SKM-1 (cell line): ENCODE measurements at regions not wholly inside any gene's neighbourhood (a gene's known extent, or its start where the extent isn't known, plus 50 kb on each side); places are given as distances from the start of the nearest gene placed in this dataset.
"Not testable (repeated sequence)": the region's sequence is repeated elsewhere in the genome, so short reads cannot be mapped to it uniquely, and the experiment has no call there.

Experiments
- DNase-seq: peaks from one replicate; lab custom pipeline; 2025; ENCODE audit not compliant: unreplicated experiment; lab: John Stamatoyannopoulos, UW

DNA sequence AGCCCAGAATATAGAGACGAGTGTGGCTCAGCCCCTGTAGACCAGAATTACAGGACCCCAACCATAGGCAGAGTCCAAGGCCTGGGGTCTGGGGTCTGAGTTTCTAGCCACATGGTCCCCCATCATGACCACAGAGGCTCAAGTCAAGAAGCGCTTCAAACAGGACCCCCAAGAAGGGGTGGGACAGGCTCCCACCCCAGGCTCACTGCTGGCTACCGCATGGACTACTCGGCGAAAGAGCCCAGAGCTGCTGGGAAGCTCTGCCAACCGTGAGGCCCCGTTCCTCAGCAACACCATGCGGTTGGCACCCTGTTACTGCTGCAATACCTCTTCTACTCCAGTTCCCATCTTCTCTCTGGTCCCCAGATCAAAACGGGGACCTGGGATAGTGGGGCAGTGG, 254.8 kb downstream of the TEX29 start:
- no peak for DNase-seq

- no peak for DNase-seq
Measured at GRCh38 chr13:111575719-111576118, 255.3 kb downstream of the TEX29 start.

DNA sequence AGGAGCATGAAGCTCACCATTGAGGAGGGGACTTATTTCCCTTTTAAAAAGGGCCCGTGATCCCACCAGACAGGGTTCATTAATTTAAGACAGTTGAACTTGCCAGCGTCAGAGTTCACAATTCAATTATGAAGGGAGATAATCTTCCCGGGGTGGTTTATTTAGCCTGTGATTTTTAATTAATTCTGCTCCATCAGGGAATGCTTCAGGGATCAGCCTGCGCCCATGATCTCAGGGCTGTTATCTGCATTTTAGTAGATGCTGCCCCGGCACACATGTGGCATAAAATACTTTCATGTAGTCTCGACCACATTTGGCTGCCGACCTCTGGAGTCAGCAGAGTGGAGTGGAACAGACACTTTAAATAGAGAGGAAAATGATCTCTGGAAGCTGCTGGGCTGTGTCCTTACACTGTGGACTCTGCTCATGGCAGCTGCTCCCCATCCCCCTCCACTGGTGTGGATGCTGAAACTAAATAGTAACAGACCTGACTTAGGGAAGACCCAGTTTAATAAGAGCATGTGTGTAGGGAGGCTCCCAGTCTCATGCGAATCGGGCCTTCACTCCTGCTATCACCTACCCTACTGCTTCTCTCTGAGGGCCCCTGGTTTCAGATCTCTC, 256.9 kb downstream of the TEX29 start:
- no peak for DNase-seq

DNA sequence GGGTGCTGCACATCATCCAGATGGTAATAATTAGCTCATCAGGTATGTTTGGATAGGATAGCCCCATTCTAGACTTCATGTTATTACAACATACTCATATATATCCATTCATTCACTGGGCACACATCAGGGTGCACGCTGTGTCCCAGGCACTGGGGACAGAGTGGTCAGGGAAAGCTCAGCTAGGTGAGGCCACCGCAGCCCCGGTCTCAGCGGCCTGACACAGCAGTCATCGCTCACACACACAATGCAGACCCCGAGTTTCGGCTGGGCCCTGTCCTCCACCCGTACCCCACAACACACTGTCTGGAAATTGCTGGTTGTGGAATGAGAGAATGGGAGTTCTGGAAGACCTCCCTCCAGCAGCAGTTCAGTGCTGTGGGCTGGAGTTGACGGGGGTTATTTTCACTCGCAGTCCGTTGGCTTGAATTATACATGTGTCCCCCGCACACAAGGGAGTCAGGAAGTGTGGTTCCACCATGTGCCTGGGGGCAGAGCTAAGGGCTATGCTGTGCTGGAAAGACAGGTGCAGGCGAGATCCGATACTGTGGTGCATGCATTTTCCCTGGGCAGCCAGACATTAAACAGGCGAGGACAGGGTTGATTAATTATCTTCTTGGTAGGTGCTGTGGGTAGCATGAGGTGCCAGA, 257.6 kb downstream of the TEX29 start:
- DNase-seq, result no peak

- no peak for DNase-seq
Measured at GRCh38 chr13:111584101-111584672, 263.7 kb downstream of the TEX29 start.

DNA sequence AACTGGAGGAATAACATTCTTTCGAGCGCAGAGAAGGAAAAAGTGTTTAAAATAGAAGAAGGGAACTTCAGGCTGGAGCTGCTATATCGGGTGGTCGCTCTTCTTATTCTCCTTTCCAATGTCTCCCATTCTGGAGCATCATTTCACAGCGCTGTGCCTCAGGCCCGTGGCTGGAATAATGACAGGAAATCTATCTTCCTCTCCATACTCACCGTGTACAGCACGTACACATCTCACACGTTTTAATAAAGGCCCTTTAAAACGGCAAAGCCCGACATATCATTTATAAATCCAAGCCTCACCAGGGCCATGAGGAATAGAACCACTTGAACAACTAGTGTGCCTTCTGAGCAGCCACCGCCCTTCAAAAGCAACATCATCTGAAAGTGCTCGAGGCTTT, 264.4 kb downstream of the TEX29 start:
- DNase-seq, result no peak

DNA sequence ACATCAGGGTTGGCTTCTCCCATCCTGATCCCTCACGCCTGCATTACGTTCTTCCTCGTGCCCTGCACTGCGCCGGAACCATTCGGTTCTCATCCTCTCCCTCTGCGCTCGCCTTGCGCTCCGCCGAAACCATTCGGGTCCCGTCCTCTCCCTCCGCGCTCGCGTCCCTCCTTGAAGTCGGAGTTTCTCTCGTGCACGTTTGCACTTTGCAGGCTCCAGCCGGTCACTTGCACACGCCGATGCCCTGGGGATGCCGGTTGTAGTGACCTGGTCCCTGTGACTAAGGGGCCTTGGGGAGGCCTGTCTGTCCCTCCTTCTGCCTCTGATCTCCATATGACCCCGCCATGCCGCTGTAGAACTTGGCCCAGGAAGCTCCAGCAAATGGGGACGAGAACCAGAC, 265.8 kb downstream of the TEX29 start:
- DNase-seq, result no peak

DNA sequence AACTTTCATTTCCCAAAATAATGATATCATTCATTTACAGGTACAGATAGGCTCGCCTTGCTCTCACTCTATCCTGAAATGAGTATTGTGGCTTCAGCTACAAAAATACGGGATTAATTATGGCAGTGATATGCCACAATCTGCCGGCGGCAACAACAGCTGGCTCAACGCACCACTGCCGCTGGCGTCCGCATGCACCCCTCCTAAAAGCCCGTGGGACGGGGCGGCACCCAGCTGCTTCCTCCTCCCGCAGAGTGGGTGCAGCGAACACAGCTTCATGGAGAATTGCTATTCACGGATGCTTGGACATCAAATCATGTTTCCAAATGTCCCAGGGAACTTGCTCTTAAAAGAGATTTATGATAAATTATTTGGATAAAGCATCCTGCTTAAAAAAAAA, 266.8 kb downstream of the TEX29 start:
- DNase-seq, result no peak

DNA sequence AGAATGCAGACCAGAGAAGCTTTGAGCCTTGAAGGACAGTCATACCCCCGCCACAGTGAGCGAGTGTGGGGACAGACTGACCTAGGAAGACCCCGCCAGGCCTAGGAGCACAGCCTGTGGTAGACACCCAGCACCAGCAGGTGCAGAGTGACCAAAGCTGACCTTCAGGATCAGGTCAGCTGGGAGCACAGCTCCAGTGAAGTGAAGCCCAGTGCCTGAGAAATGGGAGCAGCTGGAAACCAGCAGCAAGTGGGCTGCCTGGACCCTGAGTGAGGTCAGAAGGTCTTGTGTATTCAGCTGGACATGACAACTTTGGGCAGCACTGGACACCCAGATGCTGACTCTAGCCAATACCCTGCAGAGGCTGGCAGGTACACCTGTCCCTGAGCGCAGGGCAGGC, 268.9 kb downstream of the TEX29 start:
- DNase-seq, result no peak

DNA sequence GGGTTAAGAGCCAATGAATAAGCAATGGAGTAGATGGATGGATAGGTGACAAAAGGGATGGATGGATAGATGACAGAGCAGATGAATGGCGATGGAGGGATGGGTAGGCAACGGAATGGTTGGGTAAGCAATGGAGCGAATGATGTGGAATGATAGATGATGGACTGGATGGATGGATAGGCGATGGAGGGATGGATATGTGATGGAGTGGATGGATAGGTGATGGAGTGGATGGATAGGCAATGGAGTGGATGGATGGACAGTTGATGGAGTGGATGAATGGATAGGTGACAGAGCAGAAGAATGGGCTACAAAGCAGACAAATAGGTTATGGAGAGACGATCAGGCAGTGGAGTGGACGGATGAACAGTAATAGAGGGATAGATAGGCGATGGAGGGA, 269.6 kb downstream of the TEX29 start:
- no peak for DNase-seq

GRCh38 chr13:111590796-111591195, 270.4 kb downstream of the TEX29 start:
- no peak for DNase-seq

- DNase-seq, result not testable (repeated sequence)
Measured at GRCh38 chr13:111593490-111593889, 273.0 kb downstream of the TEX29 start.

DNA sequence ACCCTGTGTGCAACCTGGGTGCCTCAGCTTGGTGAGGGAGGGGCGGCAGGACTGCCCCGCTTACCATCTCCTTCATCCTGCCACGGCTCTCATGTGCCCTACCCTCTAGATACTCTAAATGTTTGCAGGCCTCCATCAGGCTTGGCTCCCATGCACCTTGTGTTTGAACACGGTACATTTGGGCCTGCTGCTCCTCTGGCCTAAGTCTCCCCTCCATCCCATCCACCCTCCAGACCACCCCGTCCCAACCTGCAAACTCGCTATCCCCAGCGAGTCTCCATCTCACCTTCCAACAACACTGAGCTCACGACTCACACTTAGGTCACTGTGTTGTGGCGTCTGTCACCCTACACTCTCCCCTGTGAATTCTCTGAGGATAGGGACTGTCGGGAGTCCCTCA, 274.2 kb downstream of the TEX29 start:
- DNase-seq, result no peak

DNA sequence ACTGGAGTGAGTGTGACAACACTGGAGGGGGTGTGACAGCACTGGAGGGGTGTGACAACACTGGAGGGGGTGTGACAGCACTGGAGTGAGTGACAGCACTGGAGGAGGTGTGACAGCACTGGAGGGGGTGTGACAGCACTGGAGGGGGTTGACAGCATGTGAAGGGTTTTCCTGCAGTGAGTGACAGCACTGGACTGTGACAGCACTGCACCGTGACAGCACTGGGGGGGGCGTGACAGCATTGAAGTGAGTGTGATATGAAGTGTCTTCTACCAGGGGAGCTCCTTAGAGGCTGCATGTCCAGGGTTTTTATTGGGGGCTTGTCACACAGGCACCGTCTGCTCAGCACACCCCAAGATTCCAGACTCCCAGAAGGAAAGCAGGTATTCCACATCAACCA, 274.8 kb downstream of the TEX29 start:
- DNase-seq, result no peak

DNA sequence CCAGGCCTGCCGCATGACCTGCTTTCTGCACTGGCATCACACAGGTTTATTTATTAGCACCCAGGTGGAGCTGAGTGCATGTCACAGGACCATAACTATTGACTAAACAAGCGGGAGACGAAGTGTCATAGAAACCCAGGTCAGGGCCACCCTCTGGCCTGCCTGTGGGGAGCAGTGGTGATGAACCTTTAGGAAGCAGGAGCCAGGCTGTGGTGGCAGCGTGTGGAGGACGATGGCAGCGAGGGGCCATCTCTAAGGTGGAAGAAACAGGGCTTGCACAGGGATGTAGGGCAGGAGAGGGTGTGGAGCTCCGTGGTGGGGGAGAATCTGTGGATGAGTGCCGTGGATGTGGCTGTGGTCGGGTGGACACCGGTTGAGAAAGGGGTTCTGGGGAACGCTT, 275.3 kb downstream of the TEX29 start:
- no peak for DNase-seq

GRCh38 chr13:111597191-111597611, 276.8 kb downstream of the TEX29 start:
- DNase-seq, result no peak

GRCh38 chr13:111597618-111598017, 277.2 kb downstream of the TEX29 start:
- DNase-seq, result no peak

GRCh38 chr13:111598747-111599146, 278.3 kb downstream of the TEX29 start:
- no peak for DNase-seq

DNA sequence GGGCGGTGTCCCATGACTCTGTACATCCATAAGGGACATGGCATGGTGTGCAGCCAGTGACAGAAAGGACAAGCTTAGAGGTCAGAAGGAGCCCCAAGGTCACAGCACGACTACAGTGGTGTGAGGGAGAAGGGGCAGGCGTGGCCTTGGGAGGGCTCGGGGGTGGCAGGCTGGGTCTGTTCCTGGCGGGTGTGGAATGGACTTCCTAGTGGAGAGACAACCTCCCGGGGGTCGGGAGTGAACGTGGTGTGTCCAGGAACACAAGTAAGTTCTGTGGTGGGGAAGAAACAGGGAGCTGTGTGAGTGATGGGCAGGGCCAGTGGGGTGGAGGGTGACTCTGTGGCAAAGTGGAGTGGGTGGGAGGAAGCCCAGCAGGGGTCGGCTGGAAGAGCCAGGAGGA, 279.3 kb downstream of the TEX29 start:
- DNase-seq, result no peak

- no peak for DNase-seq
Measured at GRCh38 chr13:111602874-111603273, 282.4 kb downstream of the TEX29 start.

DNA sequence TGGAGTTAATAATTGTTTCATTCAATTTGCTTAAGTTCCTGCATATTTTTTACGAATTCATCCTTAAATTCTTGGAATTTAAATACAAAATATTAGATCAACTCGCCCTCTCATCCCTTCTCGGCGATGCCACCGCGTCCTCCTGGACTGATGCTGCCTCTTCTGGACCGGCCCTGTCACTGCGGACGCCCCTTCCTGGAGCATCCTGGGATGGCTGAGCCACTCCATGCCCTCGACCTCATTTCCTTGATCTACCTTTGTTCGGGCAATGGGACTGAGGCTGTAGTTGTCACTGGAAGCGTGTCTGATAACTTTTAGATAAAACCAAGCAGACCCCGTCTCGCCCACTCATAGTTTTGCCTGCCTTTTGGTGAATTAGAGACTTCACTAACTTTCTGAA, 283.7 kb downstream of the TEX29 start:
- no peak for DNase-seq

DNA sequence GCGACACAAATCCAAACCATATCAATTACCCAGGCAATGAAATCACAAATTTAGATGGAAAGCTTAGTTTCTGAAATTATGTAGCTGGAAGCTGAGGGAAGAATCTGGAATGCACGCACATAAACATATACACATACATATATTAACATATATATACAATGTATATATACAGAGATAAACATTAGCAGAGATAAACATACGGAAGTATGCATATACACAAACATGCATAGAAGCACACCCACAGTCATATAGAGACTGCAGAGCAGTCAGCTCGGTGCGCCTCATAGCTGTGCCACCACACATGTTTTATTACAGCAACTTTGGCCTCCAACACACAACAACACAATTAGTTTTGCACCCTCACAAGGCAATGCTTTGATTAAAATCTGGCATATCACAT, 288.1 kb downstream of the TEX29 start:
- DNase-seq, result no peak

GRCh38 chr13:111609631-111610030, 289.2 kb downstream of the TEX29 start:
- DNase-seq, result no peak
